HCT116 (cell line): ENCODE measurements at regions not wholly inside any gene's neighbourhood (a gene's known extent, or its start where the extent isn't known, plus 50 kb on each side); places are given as distances from the start of the nearest gene placed in this dataset.

Experiments used
- ATAC-seq: fragments of 200-7000 bp; cut with Tn5 transposase; 2 replicates; pipeline ENCODE4 v1.9.1; 2020; ENCODE audit warnings: mild to moderate bottlenecking, moderate library complexity
- BruUV-seq: library from RNA; stranded (reverse); fragments of 400-500 nt; replicated peaks from 2 replicates; lab custom pipeline; 2021; lab: Mats Ljungman, UMichigan
- CTCF ChIA-PET: fragments of 300-600 bp; sonication (Branson Sonifier 250); formaldehyde crosslinking; loops from one replicate; lab custom pipeline; 2021; ENCODE audit warnings: antibody characterized with exemption; lab: Charles Lee
- POLR2A ChIA-PET: fragments of 300-600, 350-600 bp; sonication (Branson Sonifier 250); formaldehyde crosslinking; loops from one replicate; lab custom pipeline; 2021; ENCODE audit warnings: antibody characterized with exemption; lab: Charles Lee
- RAD21 ChIA-PET, 2 experiments: fragments of 300-600 bp; sonication (Branson Sonifier 250); formaldehyde crosslinking; loops; one replicate each; lab custom pipeline; 2023; ENCODE audit warnings: low total read pairs in 2 of 2; ENCODE audit not compliant: uncharacterized antibody in 2 of 2, unreplicated experiment in 2 of 2, low non-redundant PET in 1 of 2; lab: Charles Lee
- DNase-seq: peaks from one replicate; pipeline ENCODE4 v3.0.0-alpha.2; 2010; ENCODE audit warnings: low read depth, low spot score
- H2AFZ ChIP-seq: fragments of 200-600 bp; shearing (Covaris generic), sonication (generic); 2 replicates; pipeline ENCODE4 v1.6.1; 2017; ENCODE audit warnings: low read depth, mixed run types, mixed read lengths, antibody characterized with exemption, low read length; ENCODE audit not compliant: poor library complexity, severe bottlenecking
- H3K27ac ChIP-seq: 2 replicates; pipeline ENCODE4 v1.5.1; 2012; ENCODE audit warnings: low read depth, low read length
- H3K27me3 ChIP-seq: fragments of 200-600 bp; sonication (generic); 2 replicates; pipeline ENCODE4 v1.6.1; 2016; ENCODE audit warnings: mixed run types, low read length, mixed read lengths; ENCODE audit not compliant: insufficient read depth
- H3K36me3 ChIP-seq, 2 experiments: fragments of 200-500 bp in 1 of 2; fragments of 200-600 bp in 1 of 2; sonication (Bioruptor generic) in 1 of 2; sonication (generic) in 1 of 2; 2 replicates each; pipeline versions ENCODE4 v1.5.1 to v1.6.1; 2014 to 2016; ENCODE audit warnings: low read length in 2 of 2, inconsistent platforms in 1 of 2, mixed read lengths in 1 of 2, mixed run types in 1 of 2; ENCODE audit not compliant: insufficient read depth in 2 of 2, control insufficient read depth in 1 of 2
- H3K4me1 ChIP-seq, 2 experiments: fragments of 200-600 bp in 1 of 2; sonication (generic) in 1 of 2; 2 replicates each; pipeline versions ENCODE4 v1.5.1 to v1.6.1; 2012 to 2017; ENCODE audit warnings: low read length in 2 of 2, inconsistent platforms in 1 of 2, mild to moderate bottlenecking in 1 of 2, mixed read lengths in 1 of 2, mixed run types in 1 of 2, moderate library complexity in 1 of 2; ENCODE audit not compliant: insufficient read depth in 2 of 2, control insufficient read depth in 1 of 2
- H3K4me2 ChIP-seq: fragments of 200-600 bp; sonication (generic); 2 replicates; pipeline ENCODE4 v1.6.1; 2017; ENCODE audit warnings: mixed run types, low read length, mixed read lengths
- H3K4me3 ChIP-seq, 2 experiments: fragments of 200-600 bp in 1 of 2; sonication (generic) in 1 of 2; replicated peaks in 1 of 2; 2 replicates each; pipeline ENCODE4 v1.5.1; 2011 to 2016; ENCODE audit warnings: low read length in 2 of 2, control low read depth in 1 of 2, low read depth in 1 of 2, mild to moderate bottlenecking in 1 of 2, mixed read lengths in 1 of 2, mixed run types in 1 of 2
- H3K79me2 ChIP-seq: fragments of 200-600 bp; sonication (generic); 2 replicates; pipeline ENCODE4 v1.6.1; 2017; ENCODE audit warnings: mild to moderate bottlenecking, mixed run types, low read length, moderate library complexity, mixed read lengths; ENCODE audit not compliant: insufficient read depth
- H3K9ac ChIP-seq: fragments of 200-600 bp; sonication (generic); 2 replicates; pipeline ENCODE4 v1.6.1; 2016; ENCODE audit warnings: low read length, mixed read lengths
- H3K9me2 ChIP-seq: fragments of 200-600 bp; sonication (generic), shearing (Covaris generic); 2 replicates; pipeline ENCODE4 v1.6.1; 2017; ENCODE audit warnings: mixed run types, mild to moderate bottlenecking, moderate library complexity; ENCODE audit not compliant: insufficient read depth
- H3K9me3 ChIP-seq, 2 experiments: fragments of 200-500 bp in 1 of 2; fragments of 200-600 bp in 1 of 2; sonication (Bioruptor generic) in 1 of 2; sonication (generic) in 1 of 2; 2 replicates each; pipeline ENCODE4 v1.6.1; 2014 to 2017; ENCODE audit warnings: low read length in 2 of 2, mixed read lengths in 2 of 2, inconsistent platforms in 1 of 2, low read depth in 1 of 2, mild to moderate bottlenecking in 1 of 2, mixed run types in 1 of 2, moderate library complexity in 1 of 2; ENCODE audit not compliant: control insufficient read depth in 1 of 2, insufficient read depth in 1 of 2
- H4K20me1 ChIP-seq: fragments of 200-600 bp; sonication (generic), shearing (Covaris generic); 2 replicates; pipeline ENCODE4 v1.6.1; 2017; ENCODE audit warnings: mixed run types, mild to moderate bottlenecking, moderate library complexity; ENCODE audit not compliant: insufficient read depth
- ATF3 ChIP-seq: IDR thresholded peaks from 2 replicates; pipeline ENCODE4 v1.6.1; 2012
- CEBPB ChIP-seq: IDR thresholded peaks from 2 replicates; pipeline ENCODE4 v1.6.1; 2012; ENCODE audit warnings: low read depth
- CTCF ChIP-seq, 3 experiments: fragments of 200-600 bp in 1 of 3; sonication (generic) in 1 of 3; IDR thresholded peaks in 2 of 3; conservative IDR thresholded peaks in 1 of 3; 2 replicates each; pipeline ENCODE4 v1.5.1; 2012 to 2017; ENCODE audit warnings: low read depth in 2 of 3, low read length in 2 of 3, antibody characterized with exemption in 1 of 3, borderline replicate concordance in 1 of 3, control low read depth in 1 of 3, mild to moderate bottlenecking in 1 of 3, mixed read lengths in 1 of 3, mixed run types in 1 of 3, moderate library complexity in 1 of 3; ENCODE audit not compliant: insufficient read depth in 1 of 3
- EGR1 ChIP-seq: IDR thresholded peaks from 2 replicates; pipeline ENCODE4 v1.6.1; 2012; ENCODE audit warnings: low read depth
- ELF1 ChIP-seq: IDR thresholded peaks from 2 replicates; pipeline ENCODE4 v1.6.1; 2012; ENCODE audit warnings: low read depth, borderline replicate concordance
- FOSL1 ChIP-seq: IDR thresholded peaks from 2 replicates; pipeline ENCODE4 v1.6.1; 2012; ENCODE audit warnings: low read depth
- JUND ChIP-seq: IDR thresholded peaks from 2 replicates; pipeline ENCODE4 v1.6.1; 2012
- MAX ChIP-seq: IDR thresholded peaks from 2 replicates; pipeline ENCODE4 v1.6.1; 2012
- POLR2A ChIP-seq: IDR thresholded peaks from 2 replicates; pipeline ENCODE4 v1.7.0; 2011; ENCODE audit warnings: borderline replicate concordance; ENCODE audit not compliant: insufficient read depth, insufficient read length; ENCODE audit errors: extremely low read depth
- SIN3A ChIP-seq: IDR thresholded peaks from 2 replicates; pipeline ENCODE4 v1.6.1; 2012; ENCODE audit warnings: low read depth
- SP1 ChIP-seq: IDR thresholded peaks from 2 replicates; pipeline ENCODE4 v1.6.1; 2012; ENCODE audit warnings: low read depth
- TCF7L2 ChIP-seq: IDR thresholded peaks from 2 replicates; pipeline ENCODE4 v1.7.0; 2011; ENCODE audit warnings: borderline replicate concordance, inconsistent platforms; ENCODE audit not compliant: insufficient read depth, insufficient read length; ENCODE audit errors: extremely low read depth
- YY1 ChIP-seq: IDR thresholded peaks from 2 replicates; pipeline ENCODE4 v1.6.1; 2011; ENCODE audit warnings: low read length, low read depth, moderate library complexity, mild to moderate bottlenecking; ENCODE audit not compliant: insufficient replicate concordance; ENCODE audit errors: extremely low read depth
- ZBTB33 ChIP-seq: IDR thresholded peaks from 2 replicates; pipeline ENCODE4 v1.6.1; 2011; ENCODE audit warnings: mild to moderate bottlenecking, low read length, moderate library complexity; ENCODE audit not compliant: insufficient replicate concordance; ENCODE audit errors: extremely low read depth
- ZNF274 ChIP-seq: fragments of 200-500 bp; sonication (Bioruptor generic); IDR thresholded peaks from 2 replicates; pipeline ENCODE4 v1.6.1; 2014; ENCODE audit warnings: mild to moderate bottlenecking, low read depth, low read length, inconsistent platforms
- intact Hi-C: fragments of 100-400 bp; cut with micrococcal nuclease; formaldehyde crosslinking; loops from 2 replicates; pipeline ENCODE4 v1.10.0; 2022

GRCh38 chr5:164302533-164303235, 797.3 kb downstream of the MAT2B start:
- no peaks in the 10 kb centered on the region for H3K27me3 ChIP-seq
- RAD21 ChIA-PET: no interaction called here
- H3K9me2 ChIP-seq: no peaks in the 10 kb centered on the region
- DNase-seq (no peak), ATAC-seq (no peak)
- H2AFZ ChIP-seq: no peak overlapping the region
- no peaks in the 10 kb centered on the region; a peak in 1 of 4 replicates for H3K36me3 ChIP-seq
- H3K9me3 ChIP-seq: peaks cover 0 to 21% of the 10 kb centered on the region in 2 experiments; a peak in 2 of 4 replicates
- H3K4me1 ChIP-seq: no peaks in the 10 kb centered on the region
- POLR2A ChIA-PET: no interaction called here
- H3K79me2 ChIP-seq: no peaks in the 10 kb centered on the region
- TF ChIP-seq TCF7L2 (no peak), ZNF274 (no peak), CEBPB (no peak), FOSL1 (no peak)
- no TSS peak for BruUV-seq
- no peak overlapping the region for H3K9ac ChIP-seq
- no peaks in the 10 kb centered on the region for H4K20me1 ChIP-seq
- no peak overlapping the region for H3K4me2 ChIP-seq
- no peak overlapping the region for H3K4me3 ChIP-seq
- H3K27ac ChIP-seq: no peak overlapping the region
- CTCF ChIA-PET: no interaction called here
- intact Hi-C loops: no loop called here

- no peaks in the 10 kb centered on the region; a peak in 1 of 4 replicates for H3K36me3 ChIP-seq
- ChIA-PET CTCF (no interaction called here), POLR2A (no interaction called here), RAD21 (no interaction called here)
- ATAC-seq (no peak), DNase-seq (no peak)
- BruUV-seq: no TSS peak
- peaks cover 0 to 21% of the 10 kb centered on the region in 2 experiments; a peak in 2 of 4 replicates for H3K9me3 ChIP-seq
- no peaks in the 10 kb centered on the region for H4K20me1 ChIP-seq
- H3K9me2 ChIP-seq: no peaks in the 10 kb centered on the region
- H3K4me1 ChIP-seq: no peaks in the 10 kb centered on the region
- no peak overlapping the region for H2AFZ ChIP-seq
- H3K4me3 ChIP-seq: no peak overlapping the region
- H3K27me3 ChIP-seq: no peaks in the 10 kb centered on the region
- H3K4me2 ChIP-seq: no peak overlapping the region
- H3K9ac ChIP-seq: no peak overlapping the region
- no peak for TF ChIP-seq CTCF (IDR thresholded peaks at IDR 0.05 in 2 of 3, conservative IDR thresholded peaks at IDR 0.05 in 1 of 3; ENCODE audit: borderline replicate concordance in 1 of 3, insufficient read depth in 1 of 3, low read depth in 2 of 3, low read length in 2 of 3)
- TF ChIP-seq TCF7L2: no peak
- TF ChIP-seq MAX: no peak
- TF ChIP-seq SIN3A: no peak
- TF ChIP-seq JUND: no peak
- TF ChIP-seq FOSL1: no peak
- no peak for TF ChIP-seq ATF3
- no peak for TF ChIP-seq EGR1
- TF ChIP-seq POLR2A: no peak
- TF ChIP-seq SP1: no peak
- TF ChIP-seq ZBTB33: no peak
- TF ChIP-seq YY1: no peak
- TF ChIP-seq ELF1: no peak
- H3K79me2 ChIP-seq: no peaks in the 10 kb centered on the region
- intact Hi-C loops: no loop called here
- no peak overlapping the region for H3K27ac ChIP-seq
Measured at GRCh38 chr5:164303646-164304215, 798.3 kb downstream of the MAT2B start.
